NCI-H460 (cell line): ENCODE measurements at regions not wholly inside any gene's neighbourhood (a gene's known extent, or its start where the extent isn't known, plus 50 kb on each side); places are given as distances from the start of the nearest gene placed in this dataset.

ENCODE experiments used
- DNase-seq: peaks from one replicate; pipeline ENCODE4 v3.0.0-alpha.2; 2016; ENCODE audit warnings: low read depth; ENCODE audit errors: extremely low read depth

DNA sequence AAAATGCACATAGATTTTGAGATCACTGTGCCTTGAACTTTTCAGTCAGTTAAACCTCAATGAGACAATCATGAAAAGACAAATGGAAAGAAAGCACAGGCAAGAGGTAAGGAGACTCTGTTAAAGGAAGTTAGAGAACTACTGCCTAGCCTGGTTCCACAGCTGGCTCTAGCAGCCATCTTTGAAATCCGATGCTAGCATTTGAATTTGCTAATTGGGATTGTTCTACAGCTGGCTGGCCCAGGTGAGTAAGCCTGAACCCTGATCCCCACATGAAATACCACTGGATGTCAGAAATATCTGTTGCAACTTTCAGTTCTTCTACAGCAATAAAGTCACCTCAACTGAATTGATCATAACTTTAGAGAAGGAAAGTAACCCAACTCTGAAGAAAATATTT, 315.2 kb upstream of the CHAC2 start:
- no peak for DNase-seq

- no peak for DNase-seq
Measured at GRCh38 chr2:53450923-53451322, 316.7 kb upstream of the CHAC2 start.

GRCh38 chr2:53448591-53448990, 319.0 kb upstream of the CHAC2 start:
- no peak for DNase-seq

- no peak for DNase-seq
Measured at GRCh38 chr2:53448086-53448485, 319.5 kb upstream of the CHAC2 start.

GRCh38 chr2:53445383-53446070, 322.1 kb upstream of the CHAC2 start:
- DNase-seq = no peak

- DNase-seq = peak; percentile 16
Measured at GRCh38 chr2:53442783-53443182, 324.8 kb upstream of the CHAC2 start.

GRCh38 chr2:53442093-53442492, 325.5 kb upstream of the CHAC2 start:
- DNase-seq = no peak

DNA sequence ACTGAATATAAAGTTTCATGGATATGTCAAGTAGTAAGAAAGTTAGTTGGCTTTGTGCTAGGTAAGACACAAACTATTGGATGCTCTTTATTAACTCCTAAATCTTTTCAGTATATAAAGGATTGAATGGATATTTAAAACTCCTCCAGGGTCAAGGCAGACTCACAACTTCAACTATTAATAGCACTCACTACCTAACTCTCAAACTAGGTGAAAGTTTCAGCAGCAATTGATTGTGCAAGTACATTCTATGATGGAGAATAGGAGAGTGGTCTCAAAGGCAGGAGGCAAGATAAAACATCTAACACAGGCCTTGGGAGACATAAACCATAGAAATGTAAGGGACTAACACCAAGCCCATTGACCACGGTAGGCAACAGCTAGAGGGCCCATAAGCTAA, 328.9 kb upstream of the CHAC2 start:
- no peak for DNase-seq

- no peak for DNase-seq
Measured at GRCh38 chr2:53438100-53438499, 329.5 kb upstream of the CHAC2 start.

- DNase-seq = no peak
Measured at GRCh38 chr2:53437371-53437770, 330.2 kb upstream of the CHAC2 start.

- no peak for DNase-seq
Measured at GRCh38 chr2:53436882-53437281, 330.7 kb upstream of the CHAC2 start.

- no peak for DNase-seq
Measured at GRCh38 chr2:53435610-53436009, 332.0 kb upstream of the CHAC2 start.

GRCh38 chr2:53434466-53434865, 333.1 kb upstream of the CHAC2 start:
- no peak for DNase-seq

DNA sequence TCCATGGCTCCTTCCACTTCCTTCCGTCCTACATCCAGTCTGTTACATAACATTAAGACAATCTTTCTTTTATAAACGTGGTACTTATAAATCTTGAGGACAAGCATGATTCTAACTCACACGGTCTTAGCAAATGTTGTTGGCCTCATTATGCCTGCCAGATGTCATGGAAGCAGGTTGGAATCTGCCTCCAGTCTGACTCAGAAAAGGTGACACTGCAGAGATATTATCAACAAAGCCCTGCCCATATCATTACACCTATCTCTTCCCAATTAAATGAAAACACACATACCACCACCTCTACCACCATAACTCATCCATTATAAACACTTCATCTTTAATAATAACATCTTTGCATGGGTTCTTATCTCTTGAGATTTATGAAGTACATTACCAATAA, 334.7 kb upstream of the CHAC2 start:
- DNase-seq = no peak

- no peak for DNase-seq
Measured at GRCh38 chr2:53429901-53430300, 337.7 kb upstream of the CHAC2 start.

- no peak for DNase-seq
Measured at GRCh38 chr2:53424902-53425301, 342.7 kb upstream of the CHAC2 start.

GRCh38 chr2:53423465-53423864, 344.1 kb upstream of the CHAC2 start:
- no peak for DNase-seq

DNA sequence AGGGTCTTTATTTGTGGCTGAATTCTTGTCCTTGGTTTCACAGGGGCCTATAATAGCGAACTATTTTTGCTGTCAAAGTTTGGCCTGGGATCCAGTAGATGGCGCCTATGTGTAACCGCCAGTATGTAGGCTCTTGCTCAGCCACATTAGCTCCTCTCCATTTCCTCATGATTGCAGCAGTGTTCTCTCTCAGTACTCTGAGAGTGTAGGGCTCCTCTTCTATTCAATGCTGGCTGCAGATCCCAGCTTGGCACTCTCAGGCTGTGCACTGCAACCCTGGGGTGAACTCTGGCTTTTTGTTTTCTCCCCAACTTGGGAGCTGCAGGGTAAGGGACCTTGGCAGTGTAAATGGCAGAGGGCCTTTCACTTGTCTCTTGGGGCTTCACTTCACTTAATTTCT, 344.6 kb upstream of the CHAC2 start:
- peak; percentile 20 for DNase-seq

GRCh38 chr2:53417385-53417784, 350.2 kb upstream of the CHAC2 start:
- no peak for DNase-seq

- no peak for DNase-seq
Measured at GRCh38 chr2:53407363-53408080, 360.1 kb upstream of the CHAC2 start.

DNA sequence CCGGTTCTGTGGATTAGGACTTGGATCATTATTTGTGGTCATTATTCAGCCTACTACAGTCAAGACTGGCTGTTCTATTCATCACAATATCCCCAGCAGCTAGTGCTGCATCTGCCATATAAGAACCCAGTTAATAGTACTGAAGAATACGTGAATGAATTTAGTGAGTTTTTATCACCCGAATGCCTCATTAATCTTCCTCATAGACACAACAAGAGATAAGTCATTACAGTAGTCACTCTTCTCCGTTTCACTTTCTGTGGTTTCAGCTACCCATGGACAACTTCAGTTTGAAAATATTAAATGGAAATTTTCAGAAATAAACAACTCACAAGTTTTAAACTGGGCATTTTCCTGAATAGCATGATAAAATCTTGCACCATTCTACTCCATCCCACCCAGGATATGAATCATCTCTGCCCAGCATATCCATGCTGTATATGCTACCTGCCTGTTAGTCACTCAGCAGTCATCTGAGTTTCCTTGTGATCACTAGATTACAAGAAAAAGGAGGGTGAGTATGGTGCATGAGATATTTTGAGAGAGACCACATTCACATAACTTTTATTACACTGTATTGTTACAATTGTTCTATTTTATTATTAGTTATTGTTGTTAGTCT, 363.7 kb upstream of the CHAC2 start:
- peak; percentile 33 for DNase-seq

DNA sequence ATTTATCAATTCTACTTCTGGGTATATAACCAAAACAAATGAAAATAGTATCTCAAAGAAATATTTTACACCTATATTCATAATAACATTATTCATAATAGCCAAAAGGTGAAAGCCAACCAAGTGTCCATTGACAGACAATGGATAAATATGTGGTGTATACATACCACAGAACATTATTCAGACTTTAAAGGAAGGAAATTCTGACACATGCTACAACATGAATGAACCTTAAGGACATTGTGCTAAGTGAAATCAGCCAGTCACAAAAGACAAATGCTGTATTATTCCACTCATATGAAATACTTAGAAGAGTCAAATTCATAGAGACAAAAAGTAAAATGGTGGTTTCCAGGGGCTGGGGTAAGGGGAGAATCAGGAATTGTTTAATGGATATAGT, 370.5 kb upstream of the CHAC2 start:
- DNase-seq = no peak
